Activated naive CD8-positive, alpha-beta T cell treated with anti-CD3 and anti-CD28 coated beads, Interleukin-2, amount 50 U/mL, for 16 hours (primary cell): ENCODE measurements at regions not wholly inside any gene's neighbourhood (a gene's known extent, or its start where the extent isn't known, plus 50 kb on each side); places are given as distances from the start of the nearest gene placed in this dataset.

Source experiments
- DNase-seq: peaks from one replicate; pipeline ENCODE4 v3.0.0-alpha.2; 2020; ENCODE audit warnings: low read depth, low spot score

DNA sequence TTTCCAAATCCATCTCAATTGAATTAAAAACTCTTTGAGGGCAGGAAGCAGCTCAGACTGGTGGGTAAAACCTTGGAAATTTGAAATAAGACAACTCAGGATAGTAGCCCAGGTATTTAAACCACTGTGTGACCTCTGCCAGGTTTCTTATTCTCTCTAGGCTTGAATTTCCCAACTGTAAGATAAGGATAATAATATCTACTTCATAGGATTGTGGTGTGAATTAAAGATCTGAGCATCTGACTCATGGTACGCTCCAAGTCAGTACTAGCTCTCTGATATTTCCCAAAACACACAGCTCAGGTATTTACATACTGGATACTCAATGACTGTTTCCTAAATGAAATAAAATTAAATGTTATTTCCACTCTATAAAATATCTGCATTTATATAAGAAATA lies 337.2 kb downstream of the LTN1 start:
- no peak for DNase-seq

DNA sequence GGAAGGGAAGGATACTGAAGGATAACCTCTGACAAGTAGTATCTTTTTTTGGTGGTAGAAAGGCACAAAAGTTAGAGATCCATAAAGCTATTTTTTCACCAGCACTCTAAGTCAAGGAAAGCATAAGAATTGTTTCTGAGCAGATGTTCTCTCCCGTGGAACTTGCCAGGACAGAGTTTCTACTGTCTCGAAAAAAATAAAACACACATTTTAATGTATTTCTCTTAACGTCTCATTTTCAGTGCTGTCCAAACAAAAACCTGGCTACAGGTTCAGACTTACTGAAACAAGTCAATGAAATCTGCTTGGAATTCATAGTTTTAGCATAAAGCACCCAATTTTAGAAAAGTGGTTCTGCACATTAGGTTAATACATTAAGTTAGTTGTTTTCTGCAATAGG lies 338.3 kb downstream of the LTN1 start:
- DNase-seq = no peak

DNA sequence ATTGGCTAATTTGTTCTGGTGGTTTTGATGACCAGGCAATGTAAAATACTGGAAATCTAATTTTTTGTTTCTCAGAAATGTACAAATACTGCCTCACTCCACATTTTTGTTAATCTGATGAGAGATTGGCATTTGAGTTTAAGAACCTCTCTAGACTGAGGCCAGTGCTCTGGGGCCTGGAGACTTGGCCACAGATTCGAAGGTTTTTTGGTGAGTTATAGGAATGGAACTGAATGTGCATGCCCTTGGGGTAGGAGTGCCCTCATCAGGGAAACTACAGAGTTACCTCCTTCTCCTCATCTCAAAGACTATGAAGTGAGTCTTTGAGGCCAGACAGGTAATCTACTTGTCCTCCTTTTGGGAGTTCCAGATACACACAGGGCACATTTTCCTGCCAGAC lies 347.9 kb downstream of the LTN1 start:
- no peak for DNase-seq

DNA sequence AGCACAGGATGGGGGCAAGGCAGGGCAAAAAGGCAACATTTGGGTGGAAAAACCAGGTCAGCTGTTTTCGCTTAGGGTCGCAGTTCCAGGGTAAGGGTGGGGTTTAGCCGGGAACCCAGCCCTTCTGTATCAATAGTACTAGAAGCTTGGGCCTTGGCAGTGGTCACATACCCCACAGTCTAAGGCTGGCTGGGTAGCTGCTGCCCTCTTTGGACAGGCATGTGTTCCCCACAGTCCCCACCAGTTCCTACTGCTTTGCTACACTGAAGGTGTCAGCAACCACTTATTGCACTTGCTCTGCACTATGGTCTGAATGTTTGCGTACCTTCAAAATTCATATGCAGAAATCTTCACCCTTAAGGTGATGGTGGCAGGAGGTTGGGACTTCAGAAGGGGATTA lies 349.8 kb downstream of the LTN1 start:
- DNase-seq = no peak

- DNase-seq = no peak
Observed at GRCh38 chr21:28641731-28642130, 350.9 kb downstream of the LTN1 start.

GRCh38 chr21:28640326-28640725 lies 352.4 kb downstream of the LTN1 start:
- DNase-seq = no peak

- no peak for DNase-seq
Observed at GRCh38 chr21:28639737-28640136, 352.9 kb downstream of the LTN1 start.

GRCh38 chr21:28636752-28637691 lies 355.7 kb downstream of the LTN1 start:
- no peak for DNase-seq

DNA sequence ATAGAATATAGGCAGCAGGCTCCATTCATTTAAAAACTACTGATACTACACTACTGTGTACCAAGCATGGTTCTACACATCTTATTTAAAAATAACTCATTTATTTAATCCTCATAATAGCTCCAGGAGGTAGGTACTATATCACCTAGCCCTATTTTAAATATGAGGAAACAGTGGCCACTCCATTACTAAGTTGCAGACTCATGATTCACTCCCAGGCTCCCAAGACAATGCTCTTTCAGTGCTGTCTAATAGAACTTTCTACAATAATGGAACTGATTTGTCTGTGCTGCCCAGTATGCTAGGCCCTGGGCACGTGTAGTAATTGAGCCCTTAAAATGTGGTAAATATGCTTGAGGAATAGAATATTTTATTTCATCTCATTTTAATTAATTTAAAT lies 357.1 kb downstream of the LTN1 start:
- DNase-seq = no peak

GRCh38 chr21:28633839-28634555 lies 358.7 kb downstream of the LTN1 start:
- DNase-seq = no peak

- no peak for DNase-seq
Observed at GRCh38 chr21:28632755-28633408, 359.8 kb downstream of the LTN1 start.

GRCh38 chr21:28627691-28628090 lies 365.0 kb downstream of the LTN1 start:
- no peak for DNase-seq

GRCh38 chr21:28627261-28627660 lies 365.4 kb downstream of the LTN1 start:
- no peak for DNase-seq

GRCh38 chr21:28624626-28625025 lies 368.1 kb downstream of the LTN1 start:
- DNase-seq = no peak

DNA sequence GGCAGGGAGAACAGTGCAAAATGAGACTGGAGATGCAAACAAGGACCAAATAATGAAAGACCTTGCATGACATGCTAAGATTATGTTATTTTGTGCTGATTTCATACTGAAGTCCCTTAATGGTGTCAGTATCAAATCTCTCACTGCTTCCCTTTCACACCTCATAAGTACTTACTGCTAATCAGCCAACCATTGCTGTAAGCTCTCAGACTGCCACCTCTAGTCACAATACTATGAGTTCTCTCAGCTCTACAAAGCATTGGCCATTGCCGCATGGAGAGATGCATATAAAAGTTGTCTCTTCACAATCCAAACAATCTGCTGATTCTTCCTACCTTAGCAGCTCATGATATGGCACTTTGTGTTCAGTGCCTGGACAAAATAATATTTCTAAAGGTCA lies 375.4 kb downstream of the LTN1 start:
- no peak for DNase-seq

- DNase-seq = no peak
Observed at GRCh38 chr21:28615276-28615675, 377.4 kb downstream of the LTN1 start.

DNA sequence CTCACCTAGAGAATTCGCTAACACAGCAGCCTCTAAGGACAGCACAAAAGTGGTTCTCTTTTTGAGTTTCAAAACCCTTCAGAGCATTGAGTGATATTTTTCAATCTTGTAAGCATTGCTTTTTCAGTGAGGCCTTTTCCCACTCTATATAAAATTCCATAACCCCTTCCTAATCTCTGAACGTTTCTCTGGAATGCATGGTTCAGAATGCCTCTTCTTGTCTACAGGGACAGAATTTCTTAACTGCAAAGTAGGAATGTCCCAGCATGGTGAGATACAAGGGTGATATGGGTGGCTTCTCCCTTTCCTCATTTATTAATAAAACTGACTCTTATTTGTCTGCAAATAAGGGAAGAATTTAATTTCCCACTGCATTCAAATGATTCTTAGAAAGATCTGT lies 377.9 kb downstream of the LTN1 start:
- no peak for DNase-seq

DNA sequence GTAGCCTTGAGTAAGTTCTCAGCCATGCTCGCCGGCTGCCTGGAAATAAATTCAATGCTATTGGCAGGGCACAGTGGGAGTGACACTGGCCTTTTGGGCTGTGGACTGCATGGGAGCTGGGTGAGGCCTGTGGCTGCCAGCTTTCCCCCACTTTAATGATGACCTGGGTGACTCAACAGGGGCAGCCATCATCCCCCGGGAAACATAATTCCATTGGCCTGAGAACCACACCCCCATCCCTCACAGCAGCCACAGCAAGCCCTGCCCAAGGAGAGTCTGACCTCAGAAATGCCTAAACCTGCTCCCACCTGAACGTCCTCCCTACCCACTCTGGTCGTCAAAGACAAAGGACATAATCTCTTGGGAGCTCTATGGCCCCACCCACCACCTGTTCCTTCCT lies 384.0 kb downstream of the LTN1 start:
- DNase-seq = no peak

GRCh38 chr21:28607545-28607944 lies 385.1 kb downstream of the LTN1 start:
- no peak for DNase-seq

GRCh38 chr21:28604946-28605537 lies 387.6 kb downstream of the LTN1 start:
- no peak for DNase-seq

DNA sequence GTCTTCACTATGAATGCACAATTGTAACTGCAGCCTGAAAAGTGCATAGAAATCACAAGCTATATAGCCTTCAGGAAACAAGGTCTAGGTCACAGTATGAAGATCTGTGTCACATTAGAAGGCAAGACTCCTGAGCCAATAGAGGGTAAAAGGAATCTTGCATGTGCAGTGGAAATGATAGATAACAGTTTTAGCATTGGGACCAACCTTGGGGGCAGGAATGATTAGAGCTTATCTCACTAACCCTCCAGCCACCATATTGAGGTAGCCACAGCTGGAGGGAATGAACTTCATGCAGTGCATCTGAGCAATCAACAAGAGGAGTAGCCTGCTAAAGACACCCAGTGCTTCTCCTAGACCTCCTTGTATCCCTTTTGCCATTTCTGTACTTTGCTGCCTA lies 390.1 kb downstream of the LTN1 start:
- DNase-seq = no peak

DNA sequence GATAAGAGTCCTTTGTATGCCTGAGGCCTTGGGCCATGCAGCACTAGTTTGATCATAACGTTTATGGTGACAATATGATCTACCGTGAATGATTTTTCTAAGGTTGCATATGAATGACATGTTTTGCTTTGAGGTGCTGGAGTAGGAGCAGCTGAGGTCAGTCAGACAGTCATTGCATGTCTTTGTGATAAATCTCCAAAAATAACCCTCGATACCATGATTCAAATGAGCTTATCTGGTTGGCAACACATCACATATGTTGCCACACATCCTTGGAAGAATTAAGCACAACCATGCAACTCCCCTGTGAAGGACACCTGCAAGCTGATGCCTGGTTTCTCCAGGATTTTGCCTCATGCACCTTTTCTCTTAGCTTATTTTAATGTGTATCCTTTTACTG lies 394.5 kb downstream of the LTN1 start:
- DNase-seq = no peak
